ENCODE measurements at regions not wholly inside any gene's neighbourhood (a gene's known extent, or its start where the extent isn't known, plus 50 kb on each side); places are given as distances from the start of the nearest gene placed in this dataset.

GRCh38 chr1:213742992-213743391 is 244.8 kb upstream of the PROX1 start:
- intact Hi-C loops (cut with micrococcal nuclease), result no loop called here
- Histone ChIP-seq H2AFZ (ENCODE audit: insufficient read depth, low read depth, low read length, poor library complexity, severe bottlenecking) (no peak overlapping the region), H3K9me3 (ENCODE audit: control extremely low read depth in 1 of 3, control insufficient read depth in 2 of 3, insufficient read depth in 1 of 3, low read length in 2 of 3) (peaks cover 0 to 3% (median 0%) of the 10 kb centered on the region in 3 donors), H3K36me3 (replicated peaks in 1 of 2; ENCODE audit: control extremely low read depth in 1 of 2, control insufficient read depth in 1 of 2, extremely low read depth in 1 of 2, insufficient read depth in 2 of 2, low read length in 1 of 2) (no peaks in the 10 kb centered on the region), H3K9ac (ENCODE audit: low read length) (no peak overlapping the region), H3K79me2 (ENCODE audit: control insufficient read depth, insufficient read depth, low read length) (no peaks in the 10 kb centered on the region), H3K27me3 (replicated peaks in 1 of 4; ENCODE audit: control extremely low read depth in 1 of 4, control insufficient read depth in 3 of 4, insufficient read depth in 4 of 4, low read length in 3 of 4) (no peaks in the 10 kb centered on the region), H3K4me1 (ENCODE audit: control insufficient read depth in 2 of 2, insufficient read depth in 2 of 2, low read length in 2 of 2) (no peaks in the 10 kb centered on the region), H3K4me2 (replicated peaks; ENCODE audit: low read depth, low read length, poor library complexity, severe bottlenecking) (no peak overlapping the region), H3K4me3 (ENCODE audit: control extremely low read depth in 1 of 5, extremely low read depth in 1 of 5, insufficient read depth in 1 of 5, low read depth in 2 of 5, low read length in 4 of 5) (no peak overlapping the region), H3K27ac (ENCODE audit: low read length in 2 of 2) (no peak overlapping the region), H4K20me1 (ENCODE audit: control insufficient read depth, insufficient read depth, low read length, poor library complexity, severe bottlenecking) (no peaks in the 10 kb centered on the region)
- ChIA-PET CTCF (no interaction called here), POLR2A (no interaction called here)
- H3K27me3 Mint-ChIP-seq, result no peaks in the 10 kb centered on the region
- H3K9me3 Mint-ChIP-seq (ENCODE audit: insufficient read depth), result no peaks in the 10 kb centered on the region
- no peaks in the 10 kb centered on the region for H3K4me1 Mint-ChIP-seq
- DNase-seq, result no peak
- TF ChIP-seq CTCF (IDR thresholded peaks at IDR 0.05) (no peak), EZH2 (IDR thresholded peaks at IDR 0.05; ENCODE audit: borderline replicate concordance, insufficient read depth, low read depth, low read length, poor library complexity, severe bottlenecking) (no peak)
- H3K4me3 Mint-ChIP-seq, result no peak overlapping the region
- no peak for ATAC-seq (ENCODE audit: low read depth)
- WGBS (ENCODE audit: insufficient coverage), result no CpG with 5 or more reads among the region's 4 CpGs
- H3K27ac Mint-ChIP-seq, result no peak overlapping the region

- Histone ChIP-seq H3K9me3 (ENCODE audit: control extremely low read depth in 1 of 3, control insufficient read depth in 2 of 3, insufficient read depth in 1 of 3, low read length in 2 of 3) (peaks cover 0 to 3% (median 0%) of the 10 kb centered on the region in 3 donors), H3K4me1 (ENCODE audit: control insufficient read depth in 2 of 2, insufficient read depth in 2 of 2, low read length in 2 of 2) (no peaks in the 10 kb centered on the region), H3K27ac (ENCODE audit: low read length in 2 of 2) (no peak overlapping the region), H3K4me2 (replicated peaks; ENCODE audit: low read depth, low read length, poor library complexity, severe bottlenecking) (no peak overlapping the region), H3K36me3 (replicated peaks in 1 of 2; ENCODE audit: control extremely low read depth in 1 of 2, control insufficient read depth in 1 of 2, extremely low read depth in 1 of 2, insufficient read depth in 2 of 2, low read length in 1 of 2) (no peaks in the 10 kb centered on the region), H3K9ac (ENCODE audit: low read length) (no peak overlapping the region), H3K27me3 (replicated peaks in 1 of 4; ENCODE audit: control extremely low read depth in 1 of 4, control insufficient read depth in 3 of 4, insufficient read depth in 4 of 4, low read length in 3 of 4) (no peaks in the 10 kb centered on the region), H3K79me2 (ENCODE audit: control insufficient read depth, insufficient read depth, low read length) (no peaks in the 10 kb centered on the region), H3K4me3 (ENCODE audit: control extremely low read depth in 1 of 5, extremely low read depth in 1 of 5, insufficient read depth in 1 of 5, low read depth in 2 of 5, low read length in 4 of 5) (no peak overlapping the region), H2AFZ (ENCODE audit: insufficient read depth, low read depth, low read length, poor library complexity, severe bottlenecking) (no peak overlapping the region), H4K20me1 (ENCODE audit: control insufficient read depth, insufficient read depth, low read length, poor library complexity, severe bottlenecking) (no peaks in the 10 kb centered on the region)
- intact Hi-C loops (cut with micrococcal nuclease), result no loop called here
- TF ChIP-seq EZH2 (IDR thresholded peaks at IDR 0.05; ENCODE audit: borderline replicate concordance, insufficient read depth, low read depth, low read length, poor library complexity, severe bottlenecking) (no peak), CTCF (IDR thresholded peaks at IDR 0.05) (no peak)
- Mint-ChIP-seq H3K9me3 (ENCODE audit: insufficient read depth) (peaks cover under 1% of the 10 kb centered on the region), H3K4me1 (no peaks in the 10 kb centered on the region), H3K4me3 (no peak overlapping the region), H3K27ac (no peak overlapping the region), H3K27me3 (no peaks in the 10 kb centered on the region)
- CTCF ChIA-PET, result no interaction called here
- ATAC-seq (ENCODE audit: low read depth), result no peak
- WGBS (ENCODE audit: insufficient coverage), result 38% methylated on average over 1 of the region's 3 CpGs
- no peak for DNase-seq
- POLR2A ChIA-PET, result no interaction called here
These were observed 243.0 kb upstream of the PROX1 start for GRCh38 chr1:213744780-213745179.

All from B cell (primary cell).